ENCODE measurements at regions not wholly inside any gene's neighbourhood (a gene's known extent, or its start where the extent isn't known, plus 50 kb on each side); places are given as distances from the start of the nearest gene placed in this dataset.

DNA sequence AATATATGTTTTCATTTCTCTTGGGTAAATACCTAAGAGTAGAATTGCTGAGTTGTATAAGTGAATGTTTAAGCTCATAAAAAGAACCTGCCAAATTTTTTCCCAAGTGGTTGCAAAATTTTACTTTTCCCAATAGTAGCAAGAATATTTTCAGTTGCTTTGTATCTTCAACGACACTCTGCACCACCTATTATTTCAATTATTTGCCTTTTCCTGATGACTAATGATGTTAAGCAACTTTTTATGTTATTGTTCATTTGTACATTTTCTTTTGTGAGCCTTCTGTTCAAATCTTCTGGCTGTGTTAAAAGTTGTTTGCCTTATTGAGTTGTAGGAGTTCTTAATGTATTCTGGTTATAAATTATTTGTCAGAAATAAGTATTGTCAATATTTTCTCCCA is 299.1 kb upstream of the NRIP1 start:
- Histone ChIP-seq H3K4me2 (replicated peaks; ENCODE audit: extremely low read depth, low read length, poor library complexity, severe bottlenecking) (no peak overlapping the region), H3K27ac (ENCODE audit: low read depth in 1 of 2, low read length in 2 of 2) (no peak overlapping the region), H3K9me3 (replicated peaks in 1 of 2; ENCODE audit: control insufficient read depth in 1 of 2, insufficient read depth in 1 of 2, low read length in 2 of 2) (peaks cover 6 to 10% of the 10 kb centered on the region in 2 donors), H3K79me2 (ENCODE audit: insufficient read depth, low read length) (no peaks in the 10 kb centered on the region), H3K4me3 (replicated peaks in 1 of 3; ENCODE audit: low read depth in 2 of 3, low read length in 3 of 3) (no peak overlapping the region), H2AFZ (ENCODE audit: insufficient read depth, low read depth, low read length, poor library complexity, severe bottlenecking) (no peak overlapping the region), H3K27me3 (ENCODE audit: control insufficient read depth in 2 of 2, insufficient read depth in 2 of 2, low read length in 2 of 2) (no peaks in the 10 kb centered on the region), H3K9ac (ENCODE audit: insufficient read depth, low read length, poor library complexity, severe bottlenecking) (no peak overlapping the region), H4K20me1 (ENCODE audit: insufficient read depth, low read length) (no peaks in the 10 kb centered on the region), H3K4me1 (ENCODE audit: control insufficient read depth in 1 of 2, insufficient read depth in 2 of 2, low read length in 2 of 2) (no peaks in the 10 kb centered on the region), H3K36me3 (replicated peaks in 1 of 2; ENCODE audit: control insufficient read depth in 1 of 2, insufficient read depth in 2 of 2, low read length in 2 of 2) (no peaks in the 10 kb centered on the region)
- Mint-ChIP-seq H3K4me3 (no peak overlapping the region), H3K9me3 (peaks cover 7 to 21% (median 13%) of the 10 kb centered on the region in 7 donors), H3K4me1 (no peaks in the 10 kb centered on the region), H3K27ac (no peak overlapping the region), H3K36me3 (no peaks in the 10 kb centered on the region), H3K27me3 (ENCODE audit: low read depth in 3 of 3) (peaks cover 0 to 2% (median 0%) of the 10 kb centered on the region in 3 donors)
- no CpG with 5 or more reads among the region's 1 CpG for WGBS (ENCODE audit: insufficient coverage)
- intact Hi-C loops (cut with micrococcal nuclease): no loop called here
- TF ChIP-seq, protein P1, sequence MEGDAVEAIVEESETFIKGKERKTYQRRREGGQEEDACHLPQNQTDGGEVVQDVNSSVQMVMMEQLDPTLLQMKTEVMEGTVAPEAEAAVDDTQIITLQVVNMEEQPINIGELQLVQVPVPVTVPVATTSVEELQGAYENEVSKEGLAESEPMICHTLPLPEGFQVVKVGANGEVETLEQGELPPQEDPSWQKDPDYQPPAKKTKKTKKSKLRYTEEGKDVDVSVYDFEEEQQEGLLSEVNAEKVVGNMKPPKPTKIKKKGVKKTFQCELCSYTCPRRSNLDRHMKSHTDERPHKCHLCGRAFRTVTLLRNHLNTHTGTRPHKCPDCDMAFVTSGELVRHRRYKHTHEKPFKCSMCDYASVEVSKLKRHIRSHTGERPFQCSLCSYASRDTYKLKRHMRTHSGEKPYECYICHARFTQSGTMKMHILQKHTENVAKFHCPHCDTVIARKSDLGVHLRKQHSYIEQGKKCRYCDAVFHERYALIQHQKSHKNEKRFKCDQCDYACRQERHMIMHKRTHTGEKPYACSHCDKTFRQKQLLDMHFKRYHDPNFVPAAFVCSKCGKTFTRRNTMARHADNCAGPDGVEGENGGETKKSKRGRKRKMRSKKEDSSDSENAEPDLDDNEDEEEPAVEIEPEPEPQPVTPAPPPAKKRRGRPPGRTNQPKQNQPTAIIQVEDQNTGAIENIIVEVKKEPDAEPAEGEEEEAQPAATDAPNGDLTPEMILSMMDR (IDR thresholded peaks at IDR 0.05): no peak
- DNase-seq: no peak

DNA sequence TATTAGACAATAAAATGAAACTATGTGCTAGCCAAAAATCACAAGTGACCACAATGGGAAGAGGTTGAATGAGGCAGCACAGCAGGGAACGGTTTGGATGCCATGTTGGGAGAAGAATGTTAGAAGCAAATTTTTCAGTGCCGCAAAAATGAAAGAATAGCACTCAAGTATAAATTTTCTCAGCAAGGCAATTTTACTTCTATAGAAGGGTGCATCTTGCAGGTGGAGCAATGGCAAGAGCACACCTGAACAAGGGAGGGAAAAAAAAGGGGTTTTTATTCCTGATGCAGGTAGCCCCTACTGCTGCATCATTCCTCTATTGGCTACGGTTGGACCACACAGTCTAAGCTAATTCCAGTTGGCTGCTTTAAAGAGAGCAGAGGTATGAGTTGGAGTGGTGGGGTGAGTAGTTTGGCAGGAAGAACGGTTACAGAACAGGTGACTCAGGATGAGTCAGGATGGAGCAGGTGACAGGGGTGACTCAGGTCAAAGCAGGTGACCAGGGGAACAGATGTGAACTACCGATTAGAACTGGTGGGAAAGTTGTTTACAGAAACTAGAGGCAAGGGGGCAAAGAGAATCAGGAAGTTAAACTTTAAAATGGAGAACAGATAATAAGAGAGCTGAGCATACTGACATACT is 301.1 kb upstream of the NRIP1 start:
- Histone ChIP-seq H3K27ac (ENCODE audit: low read depth in 1 of 2, low read length in 2 of 2) (no peak overlapping the region), H3K36me3 (replicated peaks in 1 of 2; ENCODE audit: control insufficient read depth in 1 of 2, insufficient read depth in 2 of 2, low read length in 2 of 2) (no peaks in the 10 kb centered on the region), H4K20me1 (ENCODE audit: insufficient read depth, low read length) (no peaks in the 10 kb centered on the region), H3K9me3 (replicated peaks in 1 of 2; ENCODE audit: control insufficient read depth in 1 of 2, insufficient read depth in 1 of 2, low read length in 2 of 2) (peaks cover 6 to 10% of the 10 kb centered on the region in 2 donors), H3K4me1 (ENCODE audit: control insufficient read depth in 1 of 2, insufficient read depth in 2 of 2, low read length in 2 of 2) (no peaks in the 10 kb centered on the region), H2AFZ (ENCODE audit: insufficient read depth, low read depth, low read length, poor library complexity, severe bottlenecking) (no peak overlapping the region), H3K27me3 (ENCODE audit: control insufficient read depth in 2 of 2, insufficient read depth in 2 of 2, low read length in 2 of 2) (no peaks in the 10 kb centered on the region), H3K4me2 (replicated peaks; ENCODE audit: extremely low read depth, low read length, poor library complexity, severe bottlenecking) (no peak overlapping the region), H3K9ac (ENCODE audit: insufficient read depth, low read length, poor library complexity, severe bottlenecking) (no peak overlapping the region), H3K79me2 (ENCODE audit: insufficient read depth, low read length) (no peaks in the 10 kb centered on the region), H3K4me3 (replicated peaks in 1 of 3; ENCODE audit: low read depth in 2 of 3, low read length in 3 of 3) (no peak overlapping the region)
- no peak overlapping the region for H3K27ac Mint-ChIP-seq
- intact Hi-C loops (cut with micrococcal nuclease): no loop called here
- H3K9me3 Mint-ChIP-seq: peaks cover 7 to 23% (median 14%) of the 10 kb centered on the region in 7 donors
- TF ChIP-seq, protein P1 (IDR thresholded peaks at IDR 0.05): no peak
- WGBS (ENCODE audit: insufficient coverage): 94% methylated on average over 2 of the region's 5 CpGs
- no peaks in the 10 kb centered on the region for H3K36me3 Mint-ChIP-seq
- DNase-seq: no peak
- peaks cover 0 to 2% (median 0%) of the 10 kb centered on the region in 3 donors for H3K27me3 Mint-ChIP-seq (ENCODE audit: low read depth in 3 of 3)
- H3K4me1 Mint-ChIP-seq: no peaks in the 10 kb centered on the region
- no peak overlapping the region for H3K4me3 Mint-ChIP-seq

All from CD14-positive monocyte (primary cell).